ELF-1 (cell line): ENCODE measurements at regions not wholly inside any gene's neighbourhood (a gene's known extent, or its start where the extent isn't known, plus 50 kb on each side); places are given as distances from the start of the nearest gene placed in this dataset.

ENCODE experiments used
- DNase-seq: peaks from one replicate; pipeline ENCODE4 v3.0.0-alpha.2; 2016; ENCODE audit warnings: low read depth, low spot score

DNA sequence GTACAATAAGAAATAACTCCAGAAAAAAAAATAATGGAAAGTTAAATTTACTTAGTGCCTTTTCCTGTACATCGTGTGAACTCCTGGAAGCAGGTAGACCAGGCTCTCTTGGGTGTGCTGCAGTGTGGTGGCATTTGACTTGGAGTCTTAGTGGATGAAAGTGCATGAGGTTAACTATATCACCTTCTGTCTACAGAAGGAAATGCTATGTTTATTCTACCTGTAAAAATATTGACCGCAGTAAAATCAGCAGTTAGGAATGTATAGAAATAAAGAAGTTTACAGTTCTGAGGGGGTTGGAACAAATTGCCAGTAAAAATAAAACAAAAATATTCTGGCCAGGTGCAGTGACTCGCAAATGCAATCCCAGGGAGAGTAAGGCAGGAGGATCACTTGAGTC lies 722.1 kb downstream of the LIG4 start:
- no peak for DNase-seq

DNA sequence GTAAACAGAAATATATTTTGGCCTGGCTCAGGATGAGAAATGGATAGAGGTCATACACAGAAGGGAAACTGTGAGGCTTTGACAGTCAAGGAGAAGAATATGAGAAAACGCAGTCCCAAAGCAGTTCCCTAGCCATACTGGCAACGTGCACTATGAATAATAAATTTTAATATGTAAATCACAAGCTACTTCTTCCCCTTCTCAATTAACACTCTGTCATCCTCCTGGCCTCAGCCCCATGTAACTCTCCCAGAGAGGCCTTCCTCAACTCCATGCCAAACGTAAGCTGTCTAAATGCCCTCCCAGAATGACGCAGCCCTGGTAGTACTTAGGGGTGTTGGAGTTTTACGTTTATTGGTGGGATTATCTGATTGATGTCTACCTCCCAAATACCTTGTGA lies 732.6 kb downstream of the LIG4 start:
- DNase-seq = no peak

- no peak for DNase-seq
Observed at GRCh38 chr13:107480130-107480529, 735.2 kb downstream of the LIG4 start.

DNA sequence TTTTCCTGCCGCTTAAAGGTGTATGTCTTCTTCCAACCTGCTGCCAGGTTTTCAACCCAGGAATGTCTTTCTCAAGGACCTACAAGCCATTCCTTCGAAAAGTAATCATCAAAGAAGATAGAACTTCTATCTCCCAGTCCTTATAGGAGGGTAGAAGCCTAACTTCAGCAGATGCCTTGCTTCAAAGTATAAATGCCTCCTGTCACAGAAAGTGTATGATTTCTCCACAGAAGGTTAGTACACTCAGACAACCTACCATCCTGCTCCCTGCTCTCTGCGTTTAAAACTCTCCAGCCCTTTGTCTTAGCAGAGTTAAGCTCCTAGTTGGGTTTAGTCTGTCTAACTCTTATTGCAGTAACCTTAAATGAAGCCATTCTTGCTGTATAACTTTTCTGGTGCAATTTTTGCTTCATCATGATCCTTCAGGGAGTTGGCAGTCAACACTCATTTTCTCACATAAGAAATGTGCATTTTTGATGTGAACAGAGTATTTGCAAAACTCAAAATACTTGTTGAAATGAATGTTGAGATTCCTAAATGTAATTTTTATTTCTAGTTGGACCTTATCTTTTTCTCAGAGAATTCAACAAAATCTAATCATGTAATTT lies 737.5 kb downstream of the LIG4 start:
- no peak for DNase-seq

- DNase-seq = no peak
Observed at GRCh38 chr13:107475753-107476453, 739.4 kb downstream of the LIG4 start.

- DNase-seq = no peak
Observed at GRCh38 chr13:107473253-107473652, 742.1 kb downstream of the LIG4 start.

DNA sequence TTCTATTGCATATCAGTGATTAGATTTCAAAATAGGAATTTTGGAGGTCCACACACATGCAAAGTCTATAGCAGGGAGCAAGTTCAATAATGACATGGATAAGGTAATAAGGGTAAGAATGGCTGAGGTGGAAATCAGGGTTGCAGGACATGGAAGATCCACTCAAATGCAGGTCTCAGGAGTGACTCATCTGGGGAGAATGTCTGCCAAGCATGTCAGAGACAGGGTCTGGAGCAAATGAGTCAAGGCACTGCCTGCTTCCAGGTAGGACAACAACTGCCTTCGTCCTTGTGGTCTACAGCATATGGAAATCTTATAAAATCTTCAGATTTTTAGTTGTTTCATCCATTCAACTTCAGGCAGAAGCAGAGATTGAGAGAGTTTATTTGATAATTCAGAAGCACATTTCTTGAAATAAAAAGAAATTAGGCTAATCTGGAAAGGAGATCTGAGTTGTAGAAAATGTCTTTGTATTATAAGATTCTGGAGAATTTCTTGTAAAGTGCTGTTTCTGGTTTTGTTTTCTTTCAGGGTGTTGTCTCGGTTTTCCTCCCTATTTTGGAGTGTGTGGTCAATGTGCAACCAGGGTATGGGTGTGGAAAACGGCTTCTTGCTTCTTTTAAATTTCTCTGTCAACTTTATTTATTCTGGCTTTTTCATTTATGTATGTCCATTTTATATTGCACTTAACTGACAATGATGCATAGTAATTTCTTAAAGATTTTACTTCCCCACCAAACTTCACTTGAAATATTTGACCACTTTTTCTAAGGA lies 748.8 kb downstream of the LIG4 start:
- no peak for DNase-seq

DNA sequence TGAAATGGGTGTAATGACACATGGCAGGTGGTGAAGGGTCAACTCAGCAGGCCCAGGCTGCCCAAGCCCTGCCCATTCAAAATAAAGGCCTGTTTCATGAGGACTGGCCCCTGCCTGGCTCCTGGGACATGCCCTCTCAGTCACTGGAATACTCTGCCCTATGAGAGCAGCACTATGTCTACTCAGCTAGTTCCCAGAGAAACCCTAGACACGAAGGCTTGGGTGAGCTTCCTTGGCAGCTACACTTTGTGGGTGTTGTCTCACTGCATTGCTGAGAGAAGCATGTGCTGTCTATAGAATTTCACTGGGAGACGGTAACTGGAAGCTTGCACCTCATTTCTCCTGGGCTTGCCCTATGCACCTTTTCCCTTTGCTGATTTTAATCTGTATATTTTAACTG lies 752.8 kb downstream of the LIG4 start:
- no peak for DNase-seq

GRCh38 chr13:107461751-107462150 lies 753.6 kb downstream of the LIG4 start:
- no peak for DNase-seq

GRCh38 chr13:107459430-107459829 lies 755.9 kb downstream of the LIG4 start:
- DNase-seq = no peak

DNA sequence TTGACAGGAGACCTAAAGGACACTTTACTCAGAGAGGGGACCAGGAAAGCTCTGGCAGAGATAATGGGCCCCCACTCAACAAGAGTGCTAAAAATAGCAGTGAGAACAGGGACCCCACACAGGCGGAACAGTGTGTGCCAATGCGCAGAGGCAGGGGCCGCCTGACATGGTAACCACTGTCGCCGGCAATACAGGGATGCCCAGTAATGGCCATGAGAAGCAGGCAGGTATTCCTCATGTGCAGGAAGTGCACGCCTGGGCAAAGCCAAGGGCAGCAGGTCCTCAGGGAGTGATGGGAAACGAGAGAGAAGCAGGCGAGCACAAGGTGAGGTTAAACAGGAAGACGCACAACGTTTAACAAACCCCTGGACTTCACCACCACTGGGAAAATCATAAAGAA lies 757.1 kb downstream of the LIG4 start:
- DNase-seq = no peak

DNA sequence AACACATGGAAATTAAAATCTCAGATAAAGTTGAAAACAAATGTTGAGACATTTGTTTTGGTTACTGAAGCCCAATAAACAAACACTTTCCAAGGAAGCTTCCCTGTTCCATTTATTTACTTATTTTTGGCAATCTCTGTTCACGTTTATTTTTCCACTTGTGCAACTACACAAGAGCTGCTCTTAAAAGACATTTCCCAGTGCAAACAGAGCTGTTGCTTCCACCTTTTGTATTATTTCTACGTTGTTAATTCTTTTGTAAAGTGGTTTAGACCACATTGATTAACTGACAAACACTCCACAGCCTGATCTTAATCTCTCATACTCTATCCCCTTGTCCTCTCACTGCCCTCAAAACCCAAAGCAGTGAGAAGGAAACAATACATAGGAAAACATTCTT lies 757.6 kb downstream of the LIG4 start:
- DNase-seq = no peak

DNA sequence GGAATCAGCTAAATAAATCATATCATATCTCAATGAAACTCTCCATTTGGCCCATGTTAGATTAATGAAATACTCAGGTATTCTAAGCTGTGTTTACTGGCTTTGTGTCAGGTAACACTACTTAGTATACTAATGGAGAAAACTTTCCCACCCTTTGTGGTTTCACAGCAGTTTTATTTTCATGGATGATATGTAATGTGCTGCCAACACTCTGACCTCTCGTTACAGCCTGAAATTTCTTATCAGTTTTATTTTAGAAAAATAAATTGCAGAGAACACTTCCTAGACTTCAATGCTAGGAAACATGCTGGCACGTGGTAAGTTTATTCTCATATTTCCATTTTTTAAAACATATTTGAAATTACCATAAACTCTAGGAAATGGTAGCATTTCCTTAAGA lies 758.9 kb downstream of the LIG4 start:
- no peak for DNase-seq

GRCh38 chr13:107452833-107453232 lies 762.5 kb downstream of the LIG4 start:
- no peak for DNase-seq

GRCh38 chr13:107450931-107451330 lies 764.4 kb downstream of the LIG4 start:
- DNase-seq = no peak

- no peak for DNase-seq
Observed at GRCh38 chr13:107450431-107450830, 764.9 kb downstream of the LIG4 start.

DNA sequence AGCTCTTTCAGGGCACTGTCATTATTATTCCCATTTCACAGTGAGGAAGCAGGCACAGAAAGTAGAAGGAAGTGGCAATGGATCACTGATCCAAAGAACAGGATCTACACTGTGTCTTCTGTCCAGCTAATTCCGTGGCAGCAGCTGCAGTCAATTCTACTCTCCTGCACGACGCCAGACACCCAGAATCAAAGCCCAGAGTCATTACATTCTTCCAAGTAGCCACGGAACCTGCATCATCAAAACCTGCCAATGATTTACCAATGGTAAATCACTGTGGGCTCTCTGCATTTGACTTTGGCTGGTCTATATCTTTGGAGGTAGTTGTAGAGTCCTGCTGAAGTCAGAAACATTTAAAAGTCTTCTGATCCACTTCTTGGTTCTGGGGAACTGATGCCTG lies 767.7 kb downstream of the LIG4 start:
- no peak for DNase-seq

DNA sequence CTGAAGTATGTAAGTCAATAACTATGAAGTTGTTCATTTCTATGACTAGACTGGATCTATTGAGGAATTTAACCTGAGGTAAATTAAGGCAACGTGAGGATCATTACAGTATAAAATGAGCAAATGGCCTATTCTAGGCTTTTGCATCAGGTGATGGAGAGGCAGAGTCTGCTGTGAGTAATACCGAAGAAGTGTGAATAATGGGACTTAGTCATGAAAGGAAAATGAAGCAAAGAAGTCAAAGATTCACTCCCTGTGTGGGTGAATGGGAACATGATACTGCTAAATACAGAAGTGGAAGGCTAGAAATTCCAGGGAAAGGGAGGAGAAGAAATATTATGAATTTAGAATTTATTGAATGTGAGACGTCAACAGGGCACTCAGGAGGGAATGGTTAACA lies 774.1 kb downstream of the LIG4 start:
- DNase-seq = no peak

GRCh38 chr13:107438251-107438650 lies 777.1 kb downstream of the LIG4 start:
- no peak for DNase-seq

- DNase-seq = no peak
Observed at GRCh38 chr13:107434347-107434746, 781.0 kb downstream of the LIG4 start.

DNA sequence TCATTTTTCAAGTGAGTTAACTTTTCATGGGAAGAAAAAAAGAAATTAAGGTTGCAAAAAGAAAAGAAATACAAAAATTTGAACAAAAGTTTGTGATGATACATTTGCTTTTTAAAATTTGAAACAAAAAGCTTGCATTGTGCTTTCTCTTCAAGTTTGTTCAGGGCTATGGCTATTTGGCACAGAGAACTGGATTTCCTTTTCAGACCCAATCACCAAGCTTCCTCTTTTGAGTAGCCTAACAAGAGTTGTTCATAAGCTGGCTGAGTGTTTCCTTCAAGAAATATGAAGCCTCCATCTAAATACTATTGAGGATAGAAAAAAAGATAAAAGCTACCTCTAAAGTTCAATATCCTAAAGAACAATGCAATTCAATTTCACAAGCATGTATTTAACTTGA lies 787.8 kb downstream of the LIG4 start:
- DNase-seq = no peak

- DNase-seq = no peak
Observed at GRCh38 chr13:107422421-107422820, 792.9 kb downstream of the LIG4 start.

- no peak for DNase-seq
Observed at GRCh38 chr13:107421951-107422350, 793.4 kb downstream of the LIG4 start.
